Heart left ventricle (tissue), 16 donors: ENCODE measurements at regions not wholly inside any gene's neighbourhood (a gene's known extent, or its start where the extent isn't known, plus 50 kb on each side); places are given as distances from the start of the nearest gene placed in this dataset.

Source experiments
- ATAC-seq, 4 donors: fragments of 200-7000 bp; cut with Tn5 transposase; one replicate each; pipeline ENCODE4 v1.9.1; 2020 to 2022; ENCODE audit warnings: moderate library complexity in 4 of 4, mild to moderate bottlenecking in 3 of 4, moderate number of reproducible peaks in 1 of 4
- DNase-seq, 5 donors: peaks; one replicate each; pipeline ENCODE4 v3.0.0-alpha.2; 2020
- H3K27ac ChIP-seq, 12 donors: fragments of 200-600 bp; sonication (generic) in 4 of 12; one replicate each; pipeline versions ENCODE4 v1.5.0 to v1.8.0; 2016 to 2022; ENCODE audit warnings: mild to moderate bottlenecking in 2 of 12
- H3K27me3 ChIP-seq, 9 donors: fragments of 200-600 bp; sonication (generic) in 2 of 9; one replicate each; pipeline versions ENCODE4 v1.5.1 to v1.8.0; 2016 to 2022; ENCODE audit warnings: mild to moderate bottlenecking in 3 of 9
- H3K36me3 ChIP-seq, 9 donors: fragments of 200-600 bp; sonication (generic) in 2 of 9; one replicate each; pipeline versions ENCODE4 v1.5.0 to v1.8.0; 2018 to 2022; ENCODE audit warnings: mild to moderate bottlenecking in 2 of 9
- H3K4me1 ChIP-seq, 12 donors: fragments of 200-600 bp; sonication (generic) in 4 of 12; one replicate each; pipeline versions ENCODE4 v1.5.0 to v1.8.0; 2016 to 2022; ENCODE audit warnings: mild to moderate bottlenecking in 3 of 12
- H3K4me3 ChIP-seq, 12 donors: fragments of 200-600 bp; sonication (generic) in 4 of 12; one replicate each; pipeline versions ENCODE4 v1.5.0 to v1.8.0; 2017 to 2022; ENCODE audit warnings: mild to moderate bottlenecking in 9 of 12, moderate library complexity in 4 of 12
- H3K9me3 ChIP-seq, 12 donors: fragments of 200-600 bp; sonication (generic) in 4 of 12; one replicate each; pipeline versions ENCODE4 v1.5.0 to v1.8.0; 2016 to 2022; ENCODE audit warnings: mild to moderate bottlenecking in 1 of 12
- POLR2A ChIP-seq, 2 donors: fragments of 450-650 bp; IDR thresholded peaks; one replicate each; pipeline ENCODE4 v1.6.1; 2017; ENCODE audit warnings: antibody characterized with exemption in 2 of 2, mild to moderate bottlenecking in 2 of 2, moderate library complexity in 2 of 2
- WGBS, 4 donors: extraction: QIAGEN DNeasy Blood & Tissue Kit in 2 of 4; methylation state at CpG; one replicate each; pipeline versions ENCODE4 v1.1.5 to v1.1.7; 2013 to 2018; 5-methylcytosine and 5-hydroxymethylcytosine counted together
- intact Hi-C, 10 donors: fragments of 100-400 bp; cut with DNase I; formaldehyde crosslinking; loops; one replicate each; pipeline versions ENCODE4 v1.11.1 to v1.14.2; 2022
- TF ChIP-seq, protein P1 (sequence below), 12 donors: fragments of 200-600 bp; sonication (generic) in 4 of 12; IDR thresholded peaks; one replicate each; pipeline versions ENCODE4 v1.5.0 to v1.8.0; 2018 to 2022; ENCODE audit warnings: antibody characterized with exemption in 12 of 12, mild to moderate bottlenecking in 5 of 12
- donor health status: ischemic (EF 13 %, LVEDD 7.1; RV severe dilation, severe dysfunction).
- donor health status: healthy with polysubstance abuse.
- donor health status: DM: no; HTN: yes; CAD: no.
- donor health status: DM: no; HTN: no; CAD: no.
- donor health status: ischemic (EF 25% LVEDD 6.9; RV normal size, moderate dysfunction).
- donor health status: ischemic (EF 25% LVEDD 5.7; RV mildly dilated, moderate dysfunction).
- donor health status: healthy.
- donor health status: DM: yes; HTN: yes; CAD: no.
- donor health status: ischemic (EF 35%, LVEDD 5.7; RV mildly dilated, moderate dysfunction).
- donor health status: nonischemic (EF 11% LVEDD 7.7; RV severe dilation, severe dysfunction).
- donor health status: DM: yes; HTN: yes; CAD: no.
- donor health status: PGD.
- donor health status: ischemic (EF 29% LVEDD 5.4; RV normal size, mild dysfunction).
- donor health status: nonischemic (EF 23%, LVEDD 6.1; RV moderate dilation, normal function).

DNA sequence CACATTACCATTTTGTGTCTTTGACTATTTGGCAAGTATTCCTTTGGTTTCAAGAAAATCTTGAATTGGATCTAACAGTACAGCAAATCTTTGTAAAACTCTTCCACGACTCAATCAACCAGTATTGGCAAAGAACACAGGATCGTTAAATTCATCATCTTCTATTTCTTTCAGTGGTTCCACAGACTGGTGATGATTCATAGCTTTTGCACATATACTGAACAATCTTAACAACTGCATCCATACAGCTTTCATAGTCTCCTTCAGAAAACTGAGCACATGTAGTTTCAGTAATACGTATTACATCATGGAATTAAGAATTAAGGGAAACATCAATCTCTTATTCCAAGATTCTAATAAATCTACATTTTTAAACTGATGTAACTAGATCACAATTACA is 91.6 kb upstream of the LIPC start:
- Histone ChIP-seq H3K27me3 (no peaks in the 10 kb centered on the region), H3K4me3 (no peak overlapping the region), H3K36me3 (no peaks in the 10 kb centered on the region), H3K9me3 (no peaks in the 10 kb centered on the region), H3K27ac (no peak overlapping the region), H3K4me1 (no peaks in the 10 kb centered on the region)
- WGBS, 4 donors = 78 to 91% (median 88%) methylated on average over 3 of the region's 3 CpGs
- ATAC-seq (no peak), DNase-seq (no peak)
- intact Hi-C loops = no loop called here
- no peak for TF ChIP-seq POLR2A (IDR thresholded peaks at IDR 0.05)
- TF ChIP-seq, protein P1, sequence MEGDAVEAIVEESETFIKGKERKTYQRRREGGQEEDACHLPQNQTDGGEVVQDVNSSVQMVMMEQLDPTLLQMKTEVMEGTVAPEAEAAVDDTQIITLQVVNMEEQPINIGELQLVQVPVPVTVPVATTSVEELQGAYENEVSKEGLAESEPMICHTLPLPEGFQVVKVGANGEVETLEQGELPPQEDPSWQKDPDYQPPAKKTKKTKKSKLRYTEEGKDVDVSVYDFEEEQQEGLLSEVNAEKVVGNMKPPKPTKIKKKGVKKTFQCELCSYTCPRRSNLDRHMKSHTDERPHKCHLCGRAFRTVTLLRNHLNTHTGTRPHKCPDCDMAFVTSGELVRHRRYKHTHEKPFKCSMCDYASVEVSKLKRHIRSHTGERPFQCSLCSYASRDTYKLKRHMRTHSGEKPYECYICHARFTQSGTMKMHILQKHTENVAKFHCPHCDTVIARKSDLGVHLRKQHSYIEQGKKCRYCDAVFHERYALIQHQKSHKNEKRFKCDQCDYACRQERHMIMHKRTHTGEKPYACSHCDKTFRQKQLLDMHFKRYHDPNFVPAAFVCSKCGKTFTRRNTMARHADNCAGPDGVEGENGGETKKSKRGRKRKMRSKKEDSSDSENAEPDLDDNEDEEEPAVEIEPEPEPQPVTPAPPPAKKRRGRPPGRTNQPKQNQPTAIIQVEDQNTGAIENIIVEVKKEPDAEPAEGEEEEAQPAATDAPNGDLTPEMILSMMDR (IDR thresholded peaks at IDR 0.05) = no peak

DNA sequence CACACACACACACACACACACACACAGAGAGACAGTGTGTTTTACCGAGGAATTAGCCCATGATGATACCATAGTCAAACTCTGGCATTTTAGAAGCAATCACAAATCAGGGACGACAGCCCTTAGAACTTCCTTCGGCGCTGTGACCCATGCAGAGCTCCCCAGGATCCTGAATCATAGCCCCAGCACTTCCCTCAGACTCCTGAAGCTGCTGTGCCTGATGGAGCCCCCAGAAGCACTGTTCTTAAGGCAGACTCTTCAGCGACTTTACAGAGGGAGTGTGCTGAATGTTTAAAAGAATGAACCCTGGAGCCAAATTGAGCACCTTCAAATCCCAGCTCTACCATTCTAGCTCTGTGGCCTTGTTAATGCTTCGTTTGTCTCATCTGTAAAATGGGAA is 89.3 kb upstream of the LIPC start:
- intact Hi-C loops = no loop called here
- ATAC-seq = no peak

DNA sequence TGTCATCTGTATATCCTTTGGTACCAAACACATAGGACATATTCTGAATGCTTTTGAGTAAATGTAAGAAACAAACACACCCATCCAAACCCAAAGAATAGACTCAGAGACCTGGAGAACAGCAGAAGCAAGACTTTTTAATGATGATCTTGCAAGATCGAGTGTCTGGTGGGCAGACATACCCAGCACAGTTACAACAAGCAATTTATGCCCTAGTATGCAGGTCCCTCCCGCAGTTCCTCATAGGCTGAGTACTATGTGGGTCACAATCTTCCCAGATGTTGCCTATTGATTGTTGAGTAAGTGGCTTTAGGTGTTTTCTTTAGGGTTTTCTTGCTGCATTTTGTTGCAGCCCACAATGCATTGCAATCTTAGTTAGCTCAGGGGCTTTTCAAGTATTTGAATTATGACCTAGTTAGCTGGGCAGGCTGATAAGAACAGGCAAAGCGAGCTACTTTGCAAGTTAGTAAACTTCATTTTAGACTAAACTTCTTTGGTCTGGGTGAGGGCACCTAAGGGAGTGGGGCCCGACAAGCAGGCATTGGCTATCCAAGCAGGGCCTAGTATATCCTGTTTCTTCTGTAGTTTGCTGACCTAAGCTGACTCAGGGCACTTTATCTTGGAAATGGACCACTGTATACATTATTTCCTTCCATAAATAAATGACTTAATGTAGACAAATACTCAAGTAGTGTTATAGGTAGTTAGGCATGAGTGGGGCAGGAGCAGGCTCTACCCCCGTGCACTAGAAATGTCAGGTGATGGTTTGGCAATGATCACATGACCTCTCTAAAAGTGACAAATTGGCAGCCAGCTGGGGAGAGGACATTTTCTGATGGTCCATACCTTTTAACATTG is 87.3 kb upstream of the LIPC start:
- Histone ChIP-seq H3K9me3 (no peaks in the 10 kb centered on the region), H3K4me3 (no peak overlapping the region), H3K27ac (no peak overlapping the region), H3K27me3 (no peaks in the 10 kb centered on the region), H3K4me1 (no peaks in the 10 kb centered on the region), H3K36me3 (no peaks in the 10 kb centered on the region)
- 93 to 95% (median 94%) methylated on average over 5 of the region's 5 CpGs for WGBS, 4 donors
- DNase-seq = no peak
- no peak for ATAC-seq
- intact Hi-C loops = no loop called here
- no peak for TF ChIP-seq POLR2A (IDR thresholded peaks at IDR 0.05)
- TF ChIP-seq, protein P1 (IDR thresholded peaks at IDR 0.05) = no peak

More for the DNA sequence above, 89.3 kb upstream of the LIPC start:
- H3K4me1 ChIP-seq = no peaks in the 10 kb centered on the region
- no peak overlapping the region for H3K27ac ChIP-seq
- TF ChIP-seq POLR2A (IDR thresholded peaks at IDR 0.05) = no peak
- TF ChIP-seq, protein P1 (IDR thresholded peaks at IDR 0.05) = no peak
- no peaks in the 10 kb centered on the region for H3K9me3 ChIP-seq
- WGBS, 4 donors = 76 to 84% (median 80%) methylated on average over 6 of the region's 6 CpGs
- H3K4me3 ChIP-seq = no peak overlapping the region
- no peaks in the 10 kb centered on the region for H3K27me3 ChIP-seq
- no peak for DNase-seq
- no peaks in the 10 kb centered on the region for H3K36me3 ChIP-seq

DNA sequence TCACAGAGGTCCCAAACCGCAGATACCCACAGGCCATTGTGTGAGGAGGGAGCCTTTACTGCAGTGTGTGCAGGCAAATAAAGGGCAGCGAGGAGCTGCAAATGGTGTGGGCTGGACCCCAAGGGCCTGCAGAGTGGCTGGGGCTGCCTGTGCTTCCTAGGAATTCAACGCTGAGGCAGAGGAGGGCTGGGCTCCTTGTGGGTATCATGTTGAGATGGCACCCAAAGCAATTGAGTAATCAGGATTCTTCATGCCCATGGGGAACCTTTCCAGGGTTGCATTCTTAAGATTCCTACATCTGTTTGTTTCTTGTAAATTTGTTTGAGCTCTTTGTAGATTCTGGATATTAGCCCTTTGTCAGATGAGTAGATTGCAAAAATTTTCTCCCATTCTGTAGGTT is 85.4 kb upstream of the LIPC start:
- H3K9me3 ChIP-seq = no peaks in the 10 kb centered on the region
- H3K4me3 ChIP-seq = no peak overlapping the region
- H3K27ac ChIP-seq = no peak overlapping the region
- DNase-seq = no peak
- no peaks in the 10 kb centered on the region for H3K36me3 ChIP-seq
- 94 to 100% (median 97%) methylated on average over 3 of the region's 3 CpGs for WGBS, 4 donors
- H3K27me3 ChIP-seq = no peaks in the 10 kb centered on the region
- intact Hi-C loops = no loop called here
- TF ChIP-seq POLR2A (IDR thresholded peaks at IDR 0.05) = no peak
- TF ChIP-seq, protein P1 (IDR thresholded peaks at IDR 0.05) = no peak
- ATAC-seq = no peak
- no peaks in the 10 kb centered on the region for H3K4me1 ChIP-seq
